ENCODE measurements at regions not wholly inside any gene's neighbourhood (a gene's known extent, or its start where the extent isn't known, plus 50 kb on each side); places are given as distances from the start of the nearest gene placed in this dataset.

DNA sequence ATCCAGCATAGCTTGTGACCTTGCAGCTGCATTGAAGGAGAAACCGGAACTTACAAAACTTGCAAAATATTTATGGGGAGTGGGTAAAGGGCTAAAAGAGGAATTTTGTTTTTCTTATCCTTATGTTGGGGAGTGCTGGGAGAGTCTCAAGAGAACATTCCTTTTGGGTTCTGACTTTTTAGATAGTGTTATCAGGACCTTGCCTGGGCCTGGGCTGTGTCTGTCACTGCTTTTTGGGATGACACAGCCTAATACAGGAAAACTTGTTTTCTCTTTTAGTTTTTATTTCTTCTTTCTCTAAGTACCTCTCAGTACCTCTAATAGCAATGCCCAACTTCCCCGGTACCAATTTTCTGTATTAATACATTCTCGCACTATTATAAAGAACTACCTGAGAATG, 850.6 kb downstream of the RPS29 start (continued):
- TF ChIP-seq SP2 (tag by site-specific recombination; IDR thresholded peaks at IDR 0.05) = no peak
- TF ChIP-seq ZFP37 (tag by site-specific recombination; IDR thresholded peaks at IDR 0.05) = no peak
- TF ChIP-seq ZNF350 (tag by site-specific recombination; IDR thresholded peaks at IDR 0.05) = no peak

DNA sequence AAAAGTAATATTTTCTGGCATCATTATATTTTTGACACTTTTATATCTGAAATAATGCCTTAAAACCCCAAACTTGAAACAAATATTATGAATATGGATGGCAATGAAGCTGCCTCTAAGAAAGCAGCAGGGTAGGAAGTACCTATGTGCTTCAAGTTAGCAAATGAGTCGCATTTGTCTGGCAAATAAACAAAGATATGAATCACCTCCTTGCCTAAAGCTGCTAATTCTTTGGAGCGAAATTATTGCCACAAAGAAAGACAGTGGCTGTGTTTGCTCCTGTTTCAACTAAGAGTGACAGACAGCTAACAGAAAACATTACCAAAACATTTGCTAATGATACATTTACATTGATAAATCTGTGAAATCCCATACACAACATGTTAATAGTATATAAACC, 854.9 kb downstream of the RPS29 start:
- ChIA-PET POLR2A (no interaction called here), CTCF (no interaction called here)
- no peak for TF ChIP-seq FEZF1 (tag by site-specific recombination; IDR thresholded peaks at IDR 0.05)
- no peak for TF ChIP-seq ZNF366 (tag by site-specific recombination; conservative IDR thresholded peaks at IDR 0.05)
- TF ChIP-seq, protein P1, sequence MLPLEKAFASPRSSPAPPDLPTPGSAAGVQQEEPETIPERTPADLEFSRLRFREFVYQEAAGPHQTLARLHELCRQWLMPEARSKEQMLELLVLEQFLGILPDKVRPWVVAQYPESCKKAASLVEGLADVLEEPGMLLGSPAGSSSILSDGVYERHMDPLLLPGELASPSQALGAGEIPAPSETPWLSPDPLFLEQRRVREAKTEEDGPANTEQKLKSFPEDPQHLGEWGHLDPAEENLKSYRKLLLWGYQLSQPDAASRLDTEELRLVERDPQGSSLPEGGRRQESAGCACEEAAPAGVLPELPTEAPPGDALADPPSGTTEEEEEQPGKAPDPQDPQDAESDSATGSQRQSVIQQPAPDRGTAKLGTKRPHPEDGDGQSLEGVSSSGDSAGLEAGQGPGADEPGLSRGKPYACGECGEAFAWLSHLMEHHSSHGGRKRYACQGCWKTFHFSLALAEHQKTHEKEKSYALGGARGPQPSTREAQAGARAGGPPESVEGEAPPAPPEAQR (tag by site-specific recombination; IDR thresholded peaks at IDR 0.05) = no peak
- no peak for TF ChIP-seq ZNF16 (tag by site-specific recombination; IDR thresholded peaks at IDR 0.05; ENCODE audit: low read depth)
- TF ChIP-seq, protein P2, sequence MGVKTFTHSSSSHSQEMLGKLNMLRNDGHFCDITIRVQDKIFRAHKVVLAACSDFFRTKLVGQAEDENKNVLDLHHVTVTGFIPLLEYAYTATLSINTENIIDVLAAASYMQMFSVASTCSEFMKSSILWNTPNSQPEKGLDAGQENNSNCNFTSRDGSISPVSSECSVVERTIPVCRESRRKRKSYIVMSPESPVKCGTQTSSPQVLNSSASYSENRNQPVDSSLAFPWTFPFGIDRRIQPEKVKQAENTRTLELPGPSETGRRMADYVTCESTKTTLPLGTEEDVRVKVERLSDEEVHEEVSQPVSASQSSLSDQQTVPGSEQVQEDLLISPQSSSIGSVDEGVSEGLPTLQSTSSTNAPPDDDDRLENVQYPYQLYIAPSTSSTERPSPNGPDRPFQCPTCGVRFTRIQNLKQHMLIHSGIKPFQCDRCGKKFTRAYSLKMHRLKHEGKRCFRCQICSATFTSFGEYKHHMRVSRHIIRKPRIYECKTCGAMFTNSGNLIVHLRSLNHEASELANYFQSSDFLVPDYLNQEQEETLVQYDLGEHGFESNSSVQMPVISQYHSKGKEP (tag by site-specific recombination; IDR thresholded peaks at IDR 0.05) = no peak
- no peak for TF ChIP-seq BCL11A (tag by site-specific recombination; IDR thresholded peaks at IDR 0.05; ENCODE audit: low read depth)
- no peak overlapping the region for H3K27ac ChIP-seq (ENCODE audit: extremely low read depth, low read depth, low read length)
- H3K4me1 ChIP-seq (ENCODE audit: control insufficient read depth, insufficient read depth, low read length) = no peaks in the 10 kb centered on the region
- no peak overlapping the region for H3K4me3 ChIP-seq (ENCODE audit: low read depth, low read length)
- H3K9me3 ChIP-seq (ENCODE audit: control insufficient read depth, insufficient read depth, low read depth, low read length) = no peaks in the 10 kb centered on the region
- H3K36me3 ChIP-seq (ENCODE audit: control insufficient read depth in 2 of 2, insufficient read depth in 1 of 2, low read length in 2 of 2) = no peaks in the 10 kb centered on the region

DNA sequence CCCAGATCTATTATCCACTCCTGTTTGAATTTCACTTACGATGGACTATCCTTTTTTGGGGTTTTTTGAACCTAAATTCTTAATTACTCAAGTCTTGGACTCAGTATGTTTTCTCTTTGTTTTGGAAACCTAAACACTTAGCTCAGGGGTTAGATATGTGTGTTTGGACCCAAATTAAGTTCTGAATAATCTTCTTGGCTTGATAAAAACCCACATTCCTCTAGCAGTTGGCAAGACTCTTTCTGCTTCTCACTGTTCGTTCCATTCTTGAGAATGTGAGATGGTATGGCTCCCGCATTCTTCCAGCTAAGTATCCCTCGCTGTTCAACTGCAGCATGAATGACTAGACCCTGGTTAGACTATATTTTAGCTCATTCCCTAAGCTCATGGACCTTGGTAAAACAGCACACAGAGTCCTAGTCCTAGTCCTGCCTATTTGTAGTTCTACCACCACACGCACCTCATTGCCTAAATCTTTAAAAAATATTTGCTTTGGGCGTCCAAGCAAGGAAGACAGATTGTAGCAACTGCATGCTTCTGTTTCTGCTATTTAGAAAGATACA, 860.0 kb downstream of the RPS29 start:
- POLR2A ChIA-PET = no interaction called here
- CTCF ChIA-PET = no interaction called here
- no peaks in the 10 kb centered on the region for H3K4me1 ChIP-seq (ENCODE audit: control insufficient read depth, insufficient read depth, low read length)

DNA sequence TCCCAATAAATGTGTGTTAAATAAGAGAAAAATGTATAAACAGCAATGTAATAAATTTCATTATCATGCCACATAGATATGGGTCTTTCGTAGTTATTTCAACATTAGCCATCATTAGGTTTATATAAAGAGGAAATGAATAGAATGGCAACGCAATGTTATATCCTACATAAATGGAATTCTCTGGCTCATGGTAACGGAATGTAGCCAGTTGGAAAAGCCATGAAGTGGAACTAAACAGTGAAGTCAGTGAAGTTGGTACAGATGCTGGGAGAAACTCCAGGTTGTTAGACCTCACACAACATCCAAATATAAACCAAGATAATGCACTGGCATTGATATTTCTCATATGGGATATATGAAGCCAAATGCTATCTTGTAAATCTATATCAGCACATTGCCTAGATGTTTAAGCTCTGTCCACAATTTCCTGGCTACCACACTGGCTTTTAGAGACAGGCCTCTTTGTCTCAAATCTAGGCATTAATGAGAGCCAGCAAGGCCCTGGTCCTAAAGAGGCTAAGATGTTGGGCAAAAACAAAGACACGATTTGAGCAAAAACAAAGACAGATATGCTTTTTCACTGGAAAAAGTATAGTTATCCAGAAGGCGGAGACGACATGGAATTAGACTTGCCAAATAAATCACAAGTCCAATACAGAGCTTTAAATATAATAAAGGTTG, 861.0 kb downstream of the RPS29 start:
- H3K36me3 ChIP-seq (ENCODE audit: control insufficient read depth in 2 of 2, insufficient read depth in 1 of 2, low read length in 2 of 2) = no peaks in the 10 kb centered on the region
- CTCF ChIA-PET = no interaction called here
- TF ChIP-seq ZNF571 (tag by site-specific recombination; IDR thresholded peaks at IDR 0.05) = no peak
- TF ChIP-seq, protein P3, sequence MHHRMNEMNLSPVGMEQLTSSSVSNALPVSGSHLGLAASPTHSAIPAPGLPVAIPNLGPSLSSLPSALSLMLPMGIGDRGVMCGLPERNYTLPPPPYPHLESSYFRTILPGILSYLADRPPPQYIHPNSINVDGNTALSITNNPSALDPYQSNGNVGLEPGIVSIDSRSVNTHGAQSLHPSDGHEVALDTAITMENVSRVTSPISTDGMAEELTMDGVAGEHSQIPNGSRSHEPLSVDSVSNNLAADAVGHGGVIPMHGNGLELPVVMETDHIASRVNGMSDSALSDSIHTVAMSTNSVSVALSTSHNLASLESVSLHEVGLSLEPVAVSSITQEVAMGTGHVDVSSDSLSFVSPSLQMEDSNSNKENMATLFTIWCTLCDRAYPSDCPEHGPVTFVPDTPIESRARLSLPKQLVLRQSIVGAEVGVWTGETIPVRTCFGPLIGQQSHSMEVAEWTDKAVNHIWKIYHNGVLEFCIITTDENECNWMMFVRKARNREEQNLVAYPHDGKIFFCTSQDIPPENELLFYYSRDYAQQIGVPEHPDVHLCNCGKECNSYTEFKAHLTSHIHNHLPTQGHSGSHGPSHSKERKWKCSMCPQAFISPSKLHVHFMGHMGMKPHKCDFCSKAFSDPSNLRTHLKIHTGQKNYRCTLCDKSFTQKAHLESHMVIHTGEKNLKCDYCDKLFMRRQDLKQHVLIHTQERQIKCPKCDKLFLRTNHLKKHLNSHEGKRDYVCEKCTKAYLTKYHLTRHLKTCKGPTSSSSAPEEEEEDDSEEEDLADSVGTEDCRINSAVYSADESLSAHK (tag by site-specific recombination; IDR thresholded peaks at IDR 0.05) = no peak
- TF ChIP-seq, protein P1 (tag by site-specific recombination; IDR thresholded peaks at IDR 0.05) = no peak
- no peaks in the 10 kb centered on the region for H3K4me1 ChIP-seq (ENCODE audit: control insufficient read depth, insufficient read depth, low read length)
- no peak overlapping the region for H3K4me3 ChIP-seq (ENCODE audit: low read depth, low read length)
- no peaks in the 10 kb centered on the region for H3K9me3 ChIP-seq (ENCODE audit: control insufficient read depth, insufficient read depth, low read depth, low read length)
- POLR2A ChIA-PET = no interaction called here
- no peak overlapping the region for H3K27ac ChIP-seq (ENCODE audit: extremely low read depth, low read depth, low read length)

More for the DNA sequence above, 860.0 kb downstream of the RPS29 start:
- Histone ChIP-seq H3K36me3 (ENCODE audit: control insufficient read depth in 2 of 2, insufficient read depth in 1 of 2, low read length in 2 of 2) (no peaks in the 10 kb centered on the region), H3K4me3 (ENCODE audit: low read depth, low read length) (no peak overlapping the region), H3K9me3 (ENCODE audit: control insufficient read depth, insufficient read depth, low read depth, low read length) (no peaks in the 10 kb centered on the region), H3K27ac (ENCODE audit: extremely low read depth, low read depth, low read length) (no peak overlapping the region)
- TF ChIP-seq SALL2 (tag by site-specific recombination; IDR thresholded peaks at IDR 0.05; ENCODE audit: borderline replicate concordance) (no peak), KLF8 (tag by site-specific recombination; IDR thresholded peaks at IDR 0.05) (no peak), ZNF292 (tag by site-specific recombination; IDR thresholded peaks at IDR 0.05; ENCODE audit: borderline replicate concordance, low read depth) (no peak)
